H1 (cell line): ENCODE measurements at regions not wholly inside any gene's neighbourhood (a gene's known extent, or its start where the extent isn't known, plus 50 kb on each side); places are given as distances from the start of the nearest gene placed in this dataset.

Experiments
- ATF3 ChIP-seq: IDR thresholded peaks from 2 replicates; pipeline ENCODE4 v1.6.1; 2011; ENCODE audit warnings: low read depth, mild to moderate bottlenecking, low read length; ENCODE audit not compliant: insufficient read depth
- HDAC2 ChIP-seq, 2 experiments: fragments of 300-600 bp in 1 of 2; sonication (generic) in 1 of 2; IDR thresholded peaks; 2 replicates each; pipeline ENCODE4 v1.6.1; 2011 to 2012; ENCODE audit warnings: low read depth in 2 of 2, low read length in 2 of 2, mild to moderate bottlenecking in 2 of 2, moderate library complexity in 2 of 2, borderline replicate concordance in 1 of 2, inconsistent platforms in 1 of 2
- HDAC6 ChIP-seq: IDR thresholded peaks from one replicate; pipeline ENCODE4 v1.7.1; 2012; ENCODE audit warnings: low read depth, mild to moderate bottlenecking, inconsistent platforms, low read length, moderate library complexity
- RAD21 ChIP-seq, 2 experiments: IDR thresholded peaks in 1 of 2; conservative IDR thresholded peaks in 1 of 2; 2 replicates each; pipeline ENCODE4 v1.6.1; 2011; ENCODE audit warnings: low read depth in 2 of 2, low read length in 2 of 2, improper control_type of control experiment in 1 of 2, inconsistent platforms in 1 of 2, mild to moderate bottlenecking in 1 of 2, moderate library complexity in 1 of 2
- SIRT6 ChIP-seq: IDR thresholded peaks from one replicate; pipeline ENCODE4 v1.7.1; 2012; ENCODE audit warnings: low read length, inconsistent platforms
- SP1 ChIP-seq: IDR thresholded peaks from 2 replicates; pipeline ENCODE4 v1.6.1; 2011; ENCODE audit warnings: low read depth, low read length

- TF ChIP-seq RAD21 (IDR thresholded peaks at IDR 0.05 in 1 of 2, conservative IDR thresholded peaks at IDR 0.05 in 1 of 2; ENCODE audit: low read depth in 2 of 2, low read length in 2 of 2) (peak; percentile 96 to 97), HDAC2 (IDR thresholded peaks at IDR 0.05; ENCODE audit: borderline replicate concordance in 1 of 2, low read depth in 2 of 2, low read length in 2 of 2) (no peak), SP1 (no peak), ATF3 (peak; percentile 68), SIRT6 (no peak), HDAC6 (no peak)
These were observed 386.8 kb upstream of the POT1 start (continued) for GRCh38 chr7:125316466-125316865.
